B cell (primary cell): ENCODE measurements at regions not wholly inside any gene's neighbourhood (a gene's known extent, or its start where the extent isn't known, plus 50 kb on each side); places are given as distances from the start of the nearest gene placed in this dataset.

ENCODE experiments used
- EZH2 ChIP-seq: IDR thresholded peaks from 2 replicates; pipeline ENCODE4 v1.6.1; 2012; ENCODE audit warnings: borderline replicate concordance, low read depth, mild to moderate bottlenecking, moderate library complexity, low read length; ENCODE audit not compliant: insufficient read depth, poor library complexity, severe bottlenecking
- TF ChIP-seq, protein P1 (sequence below): fragments of 200-600 bp; IDR thresholded peaks from one replicate; pipeline ENCODE4 v1.8.0; 2022; ENCODE audit warnings: antibody characterized with exemption, mild to moderate bottlenecking

GRCh38 chr3:31223278-31223677 is 309.4 kb upstream of the STT3B start:
- TF ChIP-seq, protein P1, sequence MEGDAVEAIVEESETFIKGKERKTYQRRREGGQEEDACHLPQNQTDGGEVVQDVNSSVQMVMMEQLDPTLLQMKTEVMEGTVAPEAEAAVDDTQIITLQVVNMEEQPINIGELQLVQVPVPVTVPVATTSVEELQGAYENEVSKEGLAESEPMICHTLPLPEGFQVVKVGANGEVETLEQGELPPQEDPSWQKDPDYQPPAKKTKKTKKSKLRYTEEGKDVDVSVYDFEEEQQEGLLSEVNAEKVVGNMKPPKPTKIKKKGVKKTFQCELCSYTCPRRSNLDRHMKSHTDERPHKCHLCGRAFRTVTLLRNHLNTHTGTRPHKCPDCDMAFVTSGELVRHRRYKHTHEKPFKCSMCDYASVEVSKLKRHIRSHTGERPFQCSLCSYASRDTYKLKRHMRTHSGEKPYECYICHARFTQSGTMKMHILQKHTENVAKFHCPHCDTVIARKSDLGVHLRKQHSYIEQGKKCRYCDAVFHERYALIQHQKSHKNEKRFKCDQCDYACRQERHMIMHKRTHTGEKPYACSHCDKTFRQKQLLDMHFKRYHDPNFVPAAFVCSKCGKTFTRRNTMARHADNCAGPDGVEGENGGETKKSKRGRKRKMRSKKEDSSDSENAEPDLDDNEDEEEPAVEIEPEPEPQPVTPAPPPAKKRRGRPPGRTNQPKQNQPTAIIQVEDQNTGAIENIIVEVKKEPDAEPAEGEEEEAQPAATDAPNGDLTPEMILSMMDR, result no peak
- no peak for TF ChIP-seq EZH2
